GM12873 (cell line): ENCODE measurements at regions not wholly inside any gene's neighbourhood (a gene's known extent, or its start where the extent isn't known, plus 50 kb on each side); places are given as distances from the start of the nearest gene placed in this dataset.

ENCODE experiments used
- TF ChIP-seq, protein P1 (sequence below): IDR thresholded peaks from 2 replicates; pipeline ENCODE4 v1.5.1; 2012; ENCODE audit warnings: low read depth, mild to moderate bottlenecking, moderate library complexity, low read length, control low read depth; ENCODE audit not compliant: insufficient read depth; ENCODE audit errors: missing control alignments

DNA sequence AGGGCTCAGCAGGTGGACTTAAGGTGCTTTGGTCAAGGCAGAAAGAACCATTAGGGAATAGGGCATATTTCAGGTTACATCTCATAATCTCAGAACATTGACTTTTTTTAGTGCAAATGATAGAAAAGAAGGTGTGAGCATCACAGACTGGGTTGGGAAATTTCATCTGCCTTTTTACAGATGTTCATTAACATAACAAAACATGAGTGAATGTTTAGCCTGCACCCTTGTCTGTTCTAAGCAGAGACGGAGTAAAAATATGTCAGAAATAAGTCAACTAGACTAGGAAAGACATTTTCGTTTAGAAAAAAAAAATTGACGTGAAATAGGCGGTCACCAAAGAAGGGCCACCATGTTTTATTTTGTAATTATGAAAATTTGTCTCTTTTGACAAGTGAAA is 127.5 kb upstream of the CDH13 start:
- TF ChIP-seq, protein P1, sequence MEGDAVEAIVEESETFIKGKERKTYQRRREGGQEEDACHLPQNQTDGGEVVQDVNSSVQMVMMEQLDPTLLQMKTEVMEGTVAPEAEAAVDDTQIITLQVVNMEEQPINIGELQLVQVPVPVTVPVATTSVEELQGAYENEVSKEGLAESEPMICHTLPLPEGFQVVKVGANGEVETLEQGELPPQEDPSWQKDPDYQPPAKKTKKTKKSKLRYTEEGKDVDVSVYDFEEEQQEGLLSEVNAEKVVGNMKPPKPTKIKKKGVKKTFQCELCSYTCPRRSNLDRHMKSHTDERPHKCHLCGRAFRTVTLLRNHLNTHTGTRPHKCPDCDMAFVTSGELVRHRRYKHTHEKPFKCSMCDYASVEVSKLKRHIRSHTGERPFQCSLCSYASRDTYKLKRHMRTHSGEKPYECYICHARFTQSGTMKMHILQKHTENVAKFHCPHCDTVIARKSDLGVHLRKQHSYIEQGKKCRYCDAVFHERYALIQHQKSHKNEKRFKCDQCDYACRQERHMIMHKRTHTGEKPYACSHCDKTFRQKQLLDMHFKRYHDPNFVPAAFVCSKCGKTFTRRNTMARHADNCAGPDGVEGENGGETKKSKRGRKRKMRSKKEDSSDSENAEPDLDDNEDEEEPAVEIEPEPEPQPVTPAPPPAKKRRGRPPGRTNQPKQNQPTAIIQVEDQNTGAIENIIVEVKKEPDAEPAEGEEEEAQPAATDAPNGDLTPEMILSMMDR = no peak

GRCh38 chr16:82497139-82497538 is 129.6 kb upstream of the CDH13 start:
- TF ChIP-seq, protein P1 = no peak

DNA sequence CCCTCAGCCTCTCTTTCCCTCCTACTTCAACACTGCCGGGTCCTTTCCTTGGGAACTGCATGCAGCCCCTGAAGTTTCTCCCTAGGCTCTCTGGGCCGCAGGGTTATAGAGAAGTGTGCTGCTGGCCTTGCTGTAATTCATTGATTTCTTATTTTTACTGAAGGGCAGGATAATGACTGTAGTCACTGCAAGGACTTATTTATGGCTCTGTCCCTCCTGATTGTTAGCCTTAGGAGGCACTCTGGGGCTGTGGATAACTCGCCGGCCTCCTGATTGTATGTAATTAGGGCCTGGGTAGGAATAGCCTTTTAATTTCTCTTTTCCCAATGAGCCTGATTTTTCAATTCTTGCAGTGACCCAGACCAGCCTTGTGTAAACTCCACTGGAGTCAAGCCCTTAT is 138.3 kb upstream of the CDH13 start:
- TF ChIP-seq, protein P1 = no peak

DNA sequence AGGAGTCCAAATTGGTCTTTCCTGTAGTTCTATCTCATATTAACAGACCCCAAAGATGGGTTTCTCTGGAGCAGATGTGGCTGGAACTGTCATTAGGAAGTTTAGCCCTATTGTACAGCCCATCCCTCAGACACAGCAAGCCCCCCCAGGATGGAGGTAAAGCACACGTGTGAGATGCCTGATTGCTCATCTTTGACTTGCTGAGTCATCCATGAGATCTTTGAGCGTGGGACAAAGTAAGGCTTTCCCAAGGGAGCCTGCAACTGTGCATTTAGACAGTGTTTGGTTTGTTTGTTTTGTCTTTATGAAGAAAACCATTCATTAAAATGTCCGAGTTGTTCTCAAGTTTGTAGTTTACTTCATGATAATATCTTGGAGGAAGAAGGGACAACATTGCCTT is 145.3 kb upstream of the CDH13 start:
- TF ChIP-seq, protein P1 = no peak

- TF ChIP-seq, protein P1 = no peak
Measured at GRCh38 chr16:82476786-82477185, 150.0 kb upstream of the CDH13 start.

- TF ChIP-seq, protein P1 = no peak
Measured at GRCh38 chr16:82470620-82471152, 156.1 kb upstream of the CDH13 start.

DNA sequence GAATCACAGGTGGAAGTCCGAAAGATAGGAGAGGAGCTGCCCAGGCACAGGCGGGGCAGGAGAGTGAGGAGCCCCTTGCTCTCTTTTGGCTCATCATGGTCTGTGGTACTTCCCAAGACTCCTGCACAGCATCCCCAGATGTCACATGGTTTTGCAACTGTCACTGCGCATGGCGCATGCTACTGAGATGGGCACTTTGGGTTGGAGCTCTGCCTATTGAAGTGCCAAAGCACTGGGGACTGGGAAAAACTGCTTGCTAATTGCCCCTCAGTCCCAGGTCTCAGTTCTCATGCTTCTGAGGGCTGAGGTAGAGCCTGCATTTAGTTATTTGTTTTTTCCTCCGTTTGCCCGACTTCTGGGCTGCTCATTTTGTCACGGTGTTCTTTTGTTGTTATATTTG is 156.8 kb upstream of the CDH13 start:
- TF ChIP-seq, protein P1 = no peak
